CD14-positive monocyte (primary cell): ENCODE measurements at regions not wholly inside any gene's neighbourhood (a gene's known extent, or its start where the extent isn't known, plus 50 kb on each side); places are given as distances from the start of the nearest gene placed in this dataset.

ENCODE experiments used
- DNase-seq, 3 donors: peaks; one replicate each; pipeline ENCODE4 v3.0.0-alpha.2; 2011 to 2022
- H2AFZ ChIP-seq: 2 replicates; pipeline ENCODE4 v1.6.0; 2012; ENCODE audit warnings: mild to moderate bottlenecking, low read depth, low read length, inconsistent platforms; ENCODE audit not compliant: insufficient read depth, poor library complexity, severe bottlenecking
- H3K27ac ChIP-seq, 2 donors: 1 replicate in 1 of 2; 2 replicates in 1 of 2; pipeline ENCODE4 v1.5.1; 2012 to 2013; ENCODE audit warnings: low read length in 2 of 2, control low read depth in 1 of 2, inconsistent platforms in 1 of 2, low read depth in 1 of 2, mild to moderate bottlenecking in 1 of 2
- H3K27me3 ChIP-seq, 2 donors: one replicate each; pipeline versions ENCODE4 v1.6.0 to v1.6.1; 2011 to 2013; ENCODE audit warnings: low read length in 2 of 2; ENCODE audit not compliant: control insufficient read depth in 2 of 2, insufficient read depth in 2 of 2
- H3K36me3 ChIP-seq, 2 donors: replicated peaks in 1 of 2; 1 replicate in 1 of 2; 2 replicates in 1 of 2; pipeline versions ENCODE4 v1.5.1 to v1.6.1; 2012 to 2013; ENCODE audit warnings: low read length in 2 of 2, control low read depth in 1 of 2, inconsistent platforms in 1 of 2, mild to moderate bottlenecking in 1 of 2; ENCODE audit not compliant: insufficient read depth in 2 of 2, control insufficient read depth in 1 of 2
- H3K4me1 ChIP-seq, 2 donors: 1 replicate in 1 of 2; 2 replicates in 1 of 2; pipeline versions ENCODE4 v1.5.1 to v1.6.1; 2012 to 2013; ENCODE audit warnings: low read length in 2 of 2, control low read depth in 1 of 2, inconsistent platforms in 1 of 2, mild to moderate bottlenecking in 1 of 2, moderate library complexity in 1 of 2; ENCODE audit not compliant: insufficient read depth in 2 of 2, control insufficient read depth in 1 of 2
- H3K4me2 ChIP-seq: replicated peaks from 2 replicates; pipeline ENCODE3; 2012; ENCODE audit warnings: low read length, moderate library complexity, mild to moderate bottlenecking; ENCODE audit not compliant: poor library complexity, severe bottlenecking; ENCODE audit errors: extremely low read depth
- H3K4me3 ChIP-seq, 3 experiments: fragments of 200-600 bp in 1 of 3; sonication (generic) in 1 of 3; replicated peaks in 1 of 3; 1 replicate in 2 of 3; 2 replicates in 1 of 3; pipeline ENCODE4 v1.5.1; 2011 to 2013; ENCODE audit warnings: low read length in 3 of 3, mild to moderate bottlenecking in 3 of 3, control low read depth in 2 of 3, low read depth in 2 of 3, inconsistent platforms in 1 of 3, moderate library complexity in 1 of 3
- H3K79me2 ChIP-seq: 2 replicates; pipeline ENCODE4 v1.6.0; 2012; ENCODE audit warnings: mild to moderate bottlenecking, control low read depth, inconsistent platforms, low read length, moderate library complexity; ENCODE audit not compliant: insufficient read depth
- H3K9ac ChIP-seq: 2 replicates; pipeline ENCODE4 v1.6.0; 2017; ENCODE audit warnings: low read length, mild to moderate bottlenecking; ENCODE audit not compliant: insufficient read depth, poor library complexity, severe bottlenecking
- H3K9me3 ChIP-seq, 2 donors: replicated peaks in 1 of 2; 1 replicate in 1 of 2; 2 replicates in 1 of 2; pipeline versions ENCODE4 v1.5.1 to v1.6.1; 2012 to 2013; ENCODE audit warnings: low read length in 2 of 2, control low read depth in 1 of 2; ENCODE audit not compliant: control insufficient read depth in 1 of 2, insufficient read depth in 1 of 2
- H4K20me1 ChIP-seq: 2 replicates; pipeline ENCODE4 v1.6.0; 2012; ENCODE audit warnings: mild to moderate bottlenecking, low read length, control low read depth, moderate library complexity; ENCODE audit not compliant: insufficient read depth
- H3K27ac Mint-ChIP-seq, 7 donors: one replicate each; pipeline ENCODE4 v1.8.0; 2020; ENCODE audit warnings: mild to moderate bottlenecking in 7 of 7, mixed read lengths in 7 of 7, moderate library complexity in 6 of 7, inconsistent platforms in 2 of 7
- H3K27me3 Mint-ChIP-seq, 3 donors: one replicate each; pipeline ENCODE4 v1.8.0; 2021 to 2022; ENCODE audit warnings: low read depth in 3 of 3, mild to moderate bottlenecking in 3 of 3, mixed read lengths in 3 of 3, moderate library complexity in 3 of 3, inconsistent platforms in 1 of 3
- H3K36me3 Mint-ChIP-seq, 2 donors: one replicate each; pipeline ENCODE4 v1.8.0; 2020; ENCODE audit warnings: mixed read lengths in 2 of 2, inconsistent platforms in 1 of 2, mild to moderate bottlenecking in 1 of 2
- H3K4me1 Mint-ChIP-seq: one replicate; pipeline ENCODE4 v1.8.0; 2020; ENCODE audit warnings: mild to moderate bottlenecking, mixed read lengths
- H3K4me3 Mint-ChIP-seq, 2 donors: one replicate each; pipeline ENCODE4 v1.8.0; 2020; ENCODE audit warnings: mild to moderate bottlenecking in 2 of 2, mixed read lengths in 2 of 2, moderate library complexity in 1 of 2
- H3K9me3 Mint-ChIP-seq, 7 donors: one replicate each; pipeline ENCODE4 v1.8.0; 2020 to 2022; ENCODE audit warnings: mixed read lengths in 7 of 7, mild to moderate bottlenecking in 6 of 7, moderate library complexity in 6 of 7, inconsistent platforms in 2 of 7
- CTCF ChIP-seq: fragments of 200-600 bp; IDR thresholded peaks from one replicate; pipeline ENCODE4 v1.8.0; 2022; ENCODE audit warnings: antibody characterized with exemption, mild to moderate bottlenecking
- WGBS: methylation state at CpG from one replicate; pipeline ENCODE4 v1.1.5; 2013; ENCODE audit warnings: missing lambda C conversion rate; ENCODE audit not compliant: insufficient coverage; 5-methylcytosine and 5-hydroxymethylcytosine counted together
- intact Hi-C, 2 donors: fragments of 100-400 bp; cut with micrococcal nuclease; formaldehyde crosslinking; loops; one replicate each; pipeline versions ENCODE4 v1.15.0 to v1.15.1; 2023

- H3K4me1 Mint-ChIP-seq, result peaks cover 9% of the 10 kb centered on the region
- Histone ChIP-seq H3K4me3 (no peak overlapping the region), H3K79me2 (no peaks in the 10 kb centered on the region), H3K9ac (no peak overlapping the region), H3K27ac (no peak overlapping the region), H3K9me3 (no peaks in the 10 kb centered on the region), H4K20me1 (no peaks in the 10 kb centered on the region), H3K27me3 (no peaks in the 10 kb centered on the region), H2AFZ (no peak overlapping the region), H3K36me3 (no peaks in the 10 kb centered on the region), H3K4me1 (peaks cover 7 to 9% of the 10 kb centered on the region in 2 donors), H3K4me2 (no peak overlapping the region)
- no CpG with 5 or more reads among the region's 1 CpG for WGBS
- TF ChIP-seq CTCF, result no peak
- no peaks in the 10 kb centered on the region for H3K9me3 Mint-ChIP-seq
- H3K27ac Mint-ChIP-seq, result no peak overlapping the region
- DNase-seq, result no peak
- intact Hi-C loops, result loop anchor here in 1 of 2 donors (10.0 kb wide), 1 partner anchor 414 kb away; the partner anchor contains the start of gene PERP
- peaks cover 0 to 2% (median 0%) of the 10 kb centered on the region in 3 donors for H3K27me3 Mint-ChIP-seq
- H3K36me3 Mint-ChIP-seq, result no peaks in the 10 kb centered on the region
- H3K4me3 Mint-ChIP-seq, result no peak overlapping the region
Measured at GRCh38 chr6:137690721-137691120, 176.3 kb upstream of the TNFAIP3 start.

GRCh38 chr6:137692308-137692707, 174.8 kb upstream of the TNFAIP3 start:
- no peak for TF ChIP-seq CTCF
- H4K20me1 ChIP-seq, result no peaks in the 10 kb centered on the region
- Mint-ChIP-seq H3K4me3 (no peak overlapping the region), H3K9me3 (no peaks in the 10 kb centered on the region), H3K36me3 (no peaks in the 10 kb centered on the region), H3K4me1 (peaks cover 1% of the 10 kb centered on the region), H3K27me3 (peaks cover 0 to 2% (median 0%) of the 10 kb centered on the region in 3 donors), H3K27ac (no peak overlapping the region)
- no peaks in the 10 kb centered on the region for H3K4me1 ChIP-seq
- H2AFZ ChIP-seq, result no peak overlapping the region
- no peak overlapping the region for H3K27ac ChIP-seq
- no peaks in the 10 kb centered on the region for H3K79me2 ChIP-seq
- H3K36me3 ChIP-seq, result no peaks in the 10 kb centered on the region
- WGBS, result 100% methylated on average over 1 of the region's 3 CpGs
- no peak for DNase-seq
- intact Hi-C loops, result loop anchor here in 1 of 2 donors (10.0 kb wide), 1 partner anchor 412 kb away; the partner anchor contains the start of gene PERP
- no peaks in the 10 kb centered on the region for H3K9me3 ChIP-seq
- H3K9ac ChIP-seq, result no peak overlapping the region
- no peak overlapping the region for H3K4me2 ChIP-seq
- H3K27me3 ChIP-seq, result no peaks in the 10 kb centered on the region
- no peak overlapping the region for H3K4me3 ChIP-seq
